Neural crest cell (in vitro differentiated cells): ENCODE measurements at regions not wholly inside any gene's neighbourhood (a gene's known extent, or its start where the extent isn't known, plus 50 kb on each side); places are given as distances from the start of the nearest gene placed in this dataset.
A peak's percentile ranks its signal among the peaks of the same experiment; 100 is the strongest.

Source experiments
- DNase-seq: peaks from one replicate; pipeline ENCODE4 v3.0.0; 2021; ENCODE audit warnings: low read depth, mixed read lengths, low spot score
- H3K27ac Mint-ChIP-seq: one replicate; pipeline ENCODE4 v1.8.0; 2021; ENCODE audit warnings: mild to moderate bottlenecking, mixed read lengths; ENCODE audit not compliant: unreplicated experiment
- H3K27me3 Mint-ChIP-seq: 2 replicates; pipeline ENCODE4 v1.8.0; 2021; ENCODE audit warnings: low read depth, mild to moderate bottlenecking, mixed read lengths
- H3K36me3 Mint-ChIP-seq: 2 replicates; pipeline ENCODE4 v1.8.0; 2021; ENCODE audit warnings: low read depth, mild to moderate bottlenecking, mixed read lengths
- H3K4me1 Mint-ChIP-seq: 2 replicates; pipeline ENCODE4 v1.8.0; 2021; ENCODE audit warnings: mixed read lengths
- H3K4me3 Mint-ChIP-seq: one replicate; pipeline ENCODE4 v1.8.0; 2021; ENCODE audit warnings: mild to moderate bottlenecking, mixed read lengths
- H3K9me3 Mint-ChIP-seq: 2 replicates; pipeline ENCODE4 v1.8.0; 2021; ENCODE audit warnings: mixed read lengths
- TF ChIP-seq, protein P1 (sequence below): fragments of 200-600 bp; sonication (generic); conservative IDR thresholded peaks from 2 replicates; pipeline ENCODE4 v1.5.0; 2021; ENCODE audit warnings: antibody characterized with exemption, mild to moderate bottlenecking

- peak overlapping the region; percentile 87 for H3K4me3 Mint-ChIP-seq
- no peaks in the 10 kb centered on the region for H3K9me3 Mint-ChIP-seq
- no peaks in the 10 kb centered on the region for H3K36me3 Mint-ChIP-seq
- H3K4me1 Mint-ChIP-seq = peaks cover 40% of the 10 kb centered on the region
- no peak overlapping the region for H3K27ac Mint-ChIP-seq
- peaks cover 97% of the 10 kb centered on the region for H3K27me3 Mint-ChIP-seq
- no peak for DNase-seq
- TF ChIP-seq, protein P1, sequence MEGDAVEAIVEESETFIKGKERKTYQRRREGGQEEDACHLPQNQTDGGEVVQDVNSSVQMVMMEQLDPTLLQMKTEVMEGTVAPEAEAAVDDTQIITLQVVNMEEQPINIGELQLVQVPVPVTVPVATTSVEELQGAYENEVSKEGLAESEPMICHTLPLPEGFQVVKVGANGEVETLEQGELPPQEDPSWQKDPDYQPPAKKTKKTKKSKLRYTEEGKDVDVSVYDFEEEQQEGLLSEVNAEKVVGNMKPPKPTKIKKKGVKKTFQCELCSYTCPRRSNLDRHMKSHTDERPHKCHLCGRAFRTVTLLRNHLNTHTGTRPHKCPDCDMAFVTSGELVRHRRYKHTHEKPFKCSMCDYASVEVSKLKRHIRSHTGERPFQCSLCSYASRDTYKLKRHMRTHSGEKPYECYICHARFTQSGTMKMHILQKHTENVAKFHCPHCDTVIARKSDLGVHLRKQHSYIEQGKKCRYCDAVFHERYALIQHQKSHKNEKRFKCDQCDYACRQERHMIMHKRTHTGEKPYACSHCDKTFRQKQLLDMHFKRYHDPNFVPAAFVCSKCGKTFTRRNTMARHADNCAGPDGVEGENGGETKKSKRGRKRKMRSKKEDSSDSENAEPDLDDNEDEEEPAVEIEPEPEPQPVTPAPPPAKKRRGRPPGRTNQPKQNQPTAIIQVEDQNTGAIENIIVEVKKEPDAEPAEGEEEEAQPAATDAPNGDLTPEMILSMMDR = no peak
Measured at GRCh38 chr3:43997316-43997715, 244.4 kb upstream of the TOPAZ1 start.

DNA sequence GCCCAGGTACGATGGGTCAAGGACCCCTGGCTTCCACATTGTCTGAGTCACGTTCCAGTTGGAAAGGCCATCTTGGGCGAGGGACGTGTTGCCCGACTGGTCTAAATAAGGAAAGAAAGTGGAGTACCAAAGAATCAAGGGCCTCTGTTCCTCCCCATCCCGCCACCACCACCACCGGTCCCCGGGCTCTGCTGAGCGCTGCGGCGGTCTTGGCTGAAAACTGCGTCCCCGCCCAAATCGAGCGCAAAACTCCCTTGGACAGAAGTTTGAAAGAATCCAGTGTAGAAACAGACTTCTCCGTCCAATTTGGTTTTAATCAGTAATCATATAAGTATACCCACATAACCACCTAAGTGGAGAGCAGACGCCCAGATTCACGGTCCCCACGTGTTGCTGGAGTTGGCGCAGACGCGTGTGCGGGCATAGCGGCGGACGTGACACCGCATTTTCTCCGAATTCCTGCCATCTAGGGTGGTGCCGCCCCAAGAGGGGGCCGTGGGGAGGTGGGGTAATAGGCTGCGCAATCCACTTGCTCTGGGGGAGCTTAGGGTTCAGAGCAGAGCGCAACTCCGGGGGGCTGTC lies 243.8 kb upstream of the TOPAZ1 start:
- H3K27me3 Mint-ChIP-seq = peaks cover 97% of the 10 kb centered on the region
- H3K27ac Mint-ChIP-seq = no peak overlapping the region
- peak overlapping the region; percentile 87 for H3K4me3 Mint-ChIP-seq
- H3K9me3 Mint-ChIP-seq = no peaks in the 10 kb centered on the region
- peaks cover 40% of the 10 kb centered on the region for H3K4me1 Mint-ChIP-seq
- peak; percentile 21 for DNase-seq
- TF ChIP-seq, protein P1 = no peak
- H3K36me3 Mint-ChIP-seq = no peaks in the 10 kb centered on the region

GRCh38 chr3:43998370-43998835 lies 243.3 kb upstream of the TOPAZ1 start:
- no peak for DNase-seq
- Mint-ChIP-seq H3K27ac (no peak overlapping the region), H3K9me3 (no peaks in the 10 kb centered on the region), H3K4me3 (peak overlapping the region; percentile 87), H3K36me3 (no peaks in the 10 kb centered on the region), H3K4me1 (peaks cover 40% of the 10 kb centered on the region), H3K27me3 (peaks cover 97% of the 10 kb centered on the region)
- TF ChIP-seq, protein P1 = no peak

DNA sequence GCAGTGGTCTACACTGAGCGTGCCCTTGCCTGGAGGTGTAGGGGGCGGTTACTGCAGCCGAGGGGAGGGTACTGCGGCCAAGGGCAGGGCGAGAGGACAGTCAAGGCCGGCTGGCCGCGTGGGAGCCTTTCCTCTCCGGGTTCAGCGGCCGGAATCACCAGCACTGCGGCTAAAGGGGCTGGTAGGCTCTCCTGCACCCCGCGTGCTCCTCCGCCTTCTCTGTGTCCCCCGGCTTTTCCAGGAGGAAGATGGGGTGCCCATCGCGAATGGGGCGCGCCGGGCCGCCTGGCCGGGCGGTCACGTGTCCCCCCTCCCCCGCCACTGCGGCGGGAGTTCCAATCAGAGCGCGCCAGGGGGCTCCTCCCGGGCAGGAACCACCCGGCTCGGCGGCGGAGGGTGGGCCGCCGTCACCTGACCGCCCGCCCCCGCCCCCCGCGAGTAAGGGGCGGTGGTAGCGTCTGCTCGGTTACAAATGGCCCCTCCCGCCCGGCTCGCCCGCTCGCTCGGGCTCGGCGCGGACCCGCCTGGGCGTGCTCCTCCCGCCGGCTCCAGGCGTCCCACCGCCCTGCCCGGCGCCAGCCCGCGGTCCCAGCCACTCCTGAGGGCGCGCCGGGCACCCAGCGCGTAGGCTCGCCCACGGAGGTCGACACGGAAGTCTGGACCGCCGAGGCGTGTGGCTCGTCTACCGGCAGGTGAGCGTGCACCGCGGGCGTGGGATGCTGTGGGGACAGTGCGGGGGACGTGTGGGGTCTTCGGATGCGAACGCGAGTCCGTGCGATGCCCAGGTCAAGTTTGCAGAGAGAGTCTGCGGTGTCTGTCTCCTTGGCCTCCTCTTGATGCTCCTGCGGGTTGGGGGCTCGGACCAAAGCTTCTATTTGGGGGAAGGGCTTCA lies 242.6 kb upstream of the TOPAZ1 start:
- no peaks in the 10 kb centered on the region for H3K9me3 Mint-ChIP-seq
- peaks cover 97% of the 10 kb centered on the region for H3K27me3 Mint-ChIP-seq
- peak overlapping the region; percentile 87 for H3K4me3 Mint-ChIP-seq
- no peaks in the 10 kb centered on the region for H3K36me3 Mint-ChIP-seq
- peak; percentile 53 for DNase-seq
- peaks cover 40% of the 10 kb centered on the region for H3K4me1 Mint-ChIP-seq
- H3K27ac Mint-ChIP-seq = no peak overlapping the region
- TF ChIP-seq, protein P1 = no peak

DNA sequence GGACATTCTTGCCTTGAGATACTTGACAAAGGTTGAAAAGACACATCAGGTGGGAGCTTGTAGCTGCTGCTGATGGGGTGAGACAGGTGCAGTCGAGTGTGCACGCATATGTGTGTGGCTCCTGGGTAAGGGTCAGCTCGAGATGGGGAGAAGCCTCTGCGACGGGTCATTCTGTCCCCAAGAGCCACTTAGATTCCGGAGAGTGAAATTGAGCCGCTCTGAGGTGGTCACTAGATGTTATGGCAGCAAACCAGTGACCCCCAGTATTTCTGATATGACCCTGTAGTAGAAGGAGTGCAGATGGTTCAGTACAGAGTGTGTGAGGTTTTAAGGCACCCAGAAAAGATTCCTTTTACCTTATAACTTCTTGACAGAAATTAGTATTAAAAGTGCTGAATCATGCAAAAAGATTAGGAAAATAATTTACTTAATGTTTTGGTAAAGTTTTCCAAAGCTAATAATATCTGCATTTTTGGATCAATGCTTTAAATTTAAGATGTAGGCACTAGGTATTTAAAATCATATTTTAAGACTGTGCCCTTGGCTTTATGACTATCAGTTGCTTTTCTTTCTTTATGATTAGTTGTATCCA lies 241.9 kb upstream of the TOPAZ1 start:
- Mint-ChIP-seq H3K27ac (no peak overlapping the region), H3K27me3 (peaks cover 96% of the 10 kb centered on the region), H3K36me3 (no peaks in the 10 kb centered on the region), H3K9me3 (no peaks in the 10 kb centered on the region), H3K4me1 (peaks cover 35% of the 10 kb centered on the region), H3K4me3 (peak overlapping the region; percentile 82)
- no peak for DNase-seq
- TF ChIP-seq, protein P1 = no peak
